H1 (cell line): ENCODE measurements at regions not wholly inside any gene's neighbourhood (a gene's known extent, or its start where the extent isn't known, plus 50 kb on each side); places are given as distances from the start of the nearest gene placed in this dataset.

Source experiments
- CTCF ChIA-PET: fragments of 300-600 bp; sonication (Branson Sonifier 250); formaldehyde crosslinking; loops from one replicate; lab custom pipeline; 2021; ENCODE audit not compliant: partially characterized antibody; lab: Charles Lee
- POLR2A ChIA-PET: fragments of 300-600 bp; sonication (Branson Sonifier 250); formaldehyde crosslinking; loops from one replicate; lab custom pipeline; 2021; ENCODE audit warnings: inconsistent platforms; ENCODE audit not compliant: partially characterized antibody; lab: Charles Lee
- DNase-seq, 2 experiments: peaks; one replicate each; pipeline versions ENCODE4 v3.0.0 to v3.0.0-alpha.2; 2010 to 2022; ENCODE audit warnings: low spot score in 2 of 2, low read depth in 1 of 2, mixed read lengths in 1 of 2
- FAIRE-seq: peaks from 2 replicates; lab custom pipeline; 2011; peaks lifted over from hg19 to GRCh38; lab: Jason Lieb, UNC
- H2AFZ ChIP-seq: 2 replicates; pipeline ENCODE4 v1.8.1; 2012; ENCODE audit warnings: low read length, inconsistent platforms
- H2AK5ac ChIP-seq: 2 replicates; pipeline ENCODE4 v1.6.1; 2013; ENCODE audit warnings: low read depth, low read length
- H2BK120ac ChIP-seq: replicated peaks from 2 replicates; pipeline ENCODE3; 2013; ENCODE audit warnings: low read depth, low read length, inconsistent platforms
- H2BK12ac ChIP-seq: 2 replicates; pipeline ENCODE4 v1.6.1; 2013; ENCODE audit warnings: low read depth, low read length
- H2BK15ac ChIP-seq: 2 replicates; pipeline ENCODE4 v1.6.1; 2013; ENCODE audit warnings: low read length
- H2BK20ac ChIP-seq: 2 replicates; pipeline ENCODE4 v1.6.1; 2013; ENCODE audit warnings: low read length
- H2BK5ac ChIP-seq: 2 replicates; pipeline ENCODE4 v1.6.1; 2013; ENCODE audit warnings: low read depth, low read length
- H3K14ac ChIP-seq: 2 replicates; pipeline ENCODE4 v1.6.1; 2013; ENCODE audit warnings: inconsistent platforms; ENCODE audit not compliant: insufficient read length
- H3K18ac ChIP-seq: 2 replicates; pipeline ENCODE4 v1.6.1; 2013; ENCODE audit warnings: low read length; ENCODE audit errors: extremely low read depth
- H3K23ac ChIP-seq: 2 replicates; pipeline ENCODE4 v1.6.1; 2013; ENCODE audit warnings: inconsistent platforms; ENCODE audit not compliant: insufficient read length
- H3K23me2 ChIP-seq: 2 replicates; pipeline ENCODE4 v1.6.1; 2013; ENCODE audit warnings: low read depth, low read length
- H3K27ac ChIP-seq: 2 replicates; pipeline ENCODE4 v1.6.1; 2011; ENCODE audit warnings: low read depth, low read length, inconsistent platforms
- H3K27me3 ChIP-seq, 4 experiments: replicated peaks in 1 of 4; 1 replicate in 1 of 4; 2 replicates in 3 of 4; pipeline versions ENCODE4 v1.6.1 to v1.8.1; 2011 to 2013; ENCODE audit warnings: low read length in 3 of 4, mild to moderate bottlenecking in 3 of 4, inconsistent platforms in 2 of 4, mixed read lengths in 2 of 4, moderate library complexity in 1 of 4; ENCODE audit not compliant: control insufficient read depth in 3 of 4, insufficient read depth in 3 of 4; ENCODE audit errors: extremely low read depth in 1 of 4
- H3K36me3 ChIP-seq, 4 experiments: 2 replicates each; pipeline versions ENCODE4 v1.6.1 to v1.8.1; 2011 to 2013; ENCODE audit warnings: mild to moderate bottlenecking in 4 of 4, low read length in 3 of 4, moderate library complexity in 2 of 4, control low read depth in 1 of 4, inconsistent platforms in 1 of 4; ENCODE audit not compliant: insufficient read depth in 4 of 4, control insufficient read depth in 2 of 4
- H3K4ac ChIP-seq: replicated peaks from 2 replicates; pipeline ENCODE3; 2013; ENCODE audit warnings: low read length, low read depth, mixed read lengths, inconsistent platforms; ENCODE audit not compliant: insufficient read length
- H3K4me1 ChIP-seq, 4 experiments: replicated peaks in 1 of 4; 1 replicate in 1 of 4; 2 replicates in 3 of 4; pipeline versions ENCODE4 v1.6.1 to v1.8.1; 2011 to 2013; ENCODE audit warnings: low read length in 3 of 4, inconsistent platforms in 2 of 4, mixed read lengths in 1 of 4; ENCODE audit not compliant: insufficient read depth in 4 of 4, control insufficient read depth in 3 of 4
- H3K4me2 ChIP-seq, 2 experiments: 2 replicates each; pipeline versions ENCODE4 v1.6.1 to v1.8.1; 2011 to 2013; ENCODE audit warnings: low read depth in 2 of 2, low read length in 2 of 2, control low read depth in 1 of 2, inconsistent platforms in 1 of 2, mild to moderate bottlenecking in 1 of 2; ENCODE audit not compliant: insufficient read depth in 1 of 2
- H3K4me3 ChIP-seq, 4 experiments: fragments of 200-600, 300-600 bp in 1 of 4; sonication (generic), shearing (Covaris generic), sonication (Bioruptor Twin) in 1 of 4; 2 replicates each; pipeline versions ENCODE4 v1.5.1 to v1.8.1; 2011 to 2016; ENCODE audit warnings: low read length in 4 of 4, low read depth in 3 of 4, control low read depth in 2 of 4, inconsistent platforms in 2 of 4, mild to moderate bottlenecking in 2 of 4, mixed read lengths in 1 of 4, moderate library complexity in 1 of 4; ENCODE audit not compliant: insufficient read depth in 2 of 4; ENCODE audit errors: extremely low read depth in 1 of 4
- H3K56ac ChIP-seq: replicated peaks from 2 replicates; pipeline ENCODE3; 2013; ENCODE audit warnings: low read depth, mild to moderate bottlenecking, mixed read lengths, low read length, inconsistent platforms; ENCODE audit not compliant: insufficient read length
- H3K79me1 ChIP-seq: 2 replicates; pipeline ENCODE4 v1.6.1; 2013; ENCODE audit warnings: low read depth, low read length, control low read depth
- H3K79me2 ChIP-seq, 2 experiments: 2 replicates each; pipeline versions ENCODE4 v1.6.1 to v1.8.1; 2012 to 2013; ENCODE audit warnings: low read length in 2 of 2, mild to moderate bottlenecking in 2 of 2, inconsistent platforms in 1 of 2; ENCODE audit not compliant: insufficient read depth in 2 of 2, control insufficient read depth in 1 of 2
- H3K9ac ChIP-seq, 4 experiments: replicated peaks in 1 of 4; 1 replicate in 1 of 4; 2 replicates in 3 of 4; pipeline versions ENCODE4 v1.6.1 to v1.8.1; 2011 to 2013; ENCODE audit warnings: low read depth in 3 of 4, low read length in 3 of 4, control low read depth in 2 of 4, mild to moderate bottlenecking in 2 of 4, moderate library complexity in 2 of 4, inconsistent platforms in 1 of 4; ENCODE audit errors: extremely low read depth in 1 of 4
- H3K9me3 ChIP-seq, 2 experiments: 2 replicates each; pipeline versions ENCODE4 v1.6.1 to v1.8.1; 2012 to 2013; ENCODE audit warnings: mild to moderate bottlenecking in 2 of 2, moderate library complexity in 2 of 2, control low read depth in 1 of 2, inconsistent platforms in 1 of 2, low read depth in 1 of 2, low read length in 1 of 2, mixed read lengths in 1 of 2; ENCODE audit not compliant: insufficient read depth in 2 of 2
- H4K20me1 ChIP-seq, 2 experiments: replicated peaks in 1 of 2; 2 replicates each; pipeline versions ENCODE3 to v1.8.1; 2011 to 2013; ENCODE audit warnings: inconsistent platforms in 2 of 2, low read length in 2 of 2, mild to moderate bottlenecking in 1 of 2; ENCODE audit not compliant: insufficient read depth in 2 of 2, control insufficient read depth in 1 of 2
- H4K5ac ChIP-seq: 2 replicates; pipeline ENCODE4 v1.6.1; 2013; ENCODE audit warnings: low read length, low read depth, mixed read lengths, inconsistent platforms; ENCODE audit not compliant: insufficient read length
- H4K8ac ChIP-seq: 2 replicates; pipeline ENCODE4 v1.8.0; 2013; ENCODE audit warnings: mild to moderate bottlenecking, moderate library complexity, low read length, inconsistent platforms; ENCODE audit not compliant: insufficient read depth; ENCODE audit errors: extremely low read depth
- H4K91ac ChIP-seq: replicated peaks from 2 replicates; pipeline ENCODE3; 2013; ENCODE audit warnings: low read length, mixed read lengths, inconsistent platforms; ENCODE audit not compliant: insufficient read length
- ASH2L ChIP-seq: fragments of 200-600, 300-600 bp; sonication (generic); IDR thresholded peaks from one replicate; pipeline ENCODE4 v1.7.1; 2017; ENCODE audit warnings: low read length
- CEBPB ChIP-seq: IDR thresholded peaks from 2 replicates; pipeline ENCODE4 v1.6.1; 2012; ENCODE audit warnings: low read depth, low read length
- CTBP2 ChIP-seq: IDR thresholded peaks from 2 replicates; pipeline ENCODE4 v1.7.0; 2011; ENCODE audit warnings: borderline replicate concordance, mild to moderate bottlenecking, moderate library complexity, mixed read lengths, low read length; ENCODE audit not compliant: insufficient read depth, insufficient read length
- EGR1 ChIP-seq: IDR thresholded peaks from 2 replicates; pipeline ENCODE4 v1.6.1; 2011; ENCODE audit warnings: low read depth, low read length, borderline replicate concordance
- FOSL1 ChIP-seq: IDR thresholded peaks from 2 replicates; pipeline ENCODE4 v1.6.1; 2011; ENCODE audit warnings: mild to moderate bottlenecking, low read depth, low read length, moderate library complexity; ENCODE audit not compliant: insufficient read depth
- HDAC2 ChIP-seq, 2 experiments: fragments of 300-600 bp in 1 of 2; sonication (generic) in 1 of 2; IDR thresholded peaks; 2 replicates each; pipeline ENCODE4 v1.6.1; 2011 to 2012; ENCODE audit warnings: low read depth in 2 of 2, low read length in 2 of 2, mild to moderate bottlenecking in 2 of 2, moderate library complexity in 2 of 2, borderline replicate concordance in 1 of 2, inconsistent platforms in 1 of 2
- KDM4A ChIP-seq: IDR thresholded peaks from one replicate; pipeline ENCODE4 v1.7.1; 2012; ENCODE audit warnings: low read depth, mild to moderate bottlenecking, moderate library complexity, low read length, inconsistent platforms; ENCODE audit not compliant: severe bottlenecking
- POLR2AphosphoS5 ChIP-seq: IDR thresholded peaks from 2 replicates; pipeline ENCODE4 v1.6.1; 2011; ENCODE audit warnings: low read depth, low read length
- RAD21 ChIP-seq, 2 experiments: IDR thresholded peaks in 1 of 2; conservative IDR thresholded peaks in 1 of 2; 2 replicates each; pipeline ENCODE4 v1.6.1; 2011; ENCODE audit warnings: low read depth in 2 of 2, low read length in 2 of 2, improper control_type of control experiment in 1 of 2, inconsistent platforms in 1 of 2, mild to moderate bottlenecking in 1 of 2, moderate library complexity in 1 of 2
- SAP30 ChIP-seq: fragments of 300-600 bp; sonication (generic); IDR thresholded peaks from 2 replicates; pipeline ENCODE4 v1.7.1; 2012; ENCODE audit warnings: low read length, moderate library complexity, mild to moderate bottlenecking, inconsistent platforms; ENCODE audit not compliant: insufficient read depth, insufficient replicate concordance
- SP1 ChIP-seq: IDR thresholded peaks from 2 replicates; pipeline ENCODE4 v1.6.1; 2011; ENCODE audit warnings: low read depth, low read length
- SUZ12 ChIP-seq: fragments of 200-600 bp; sonication (generic); IDR thresholded peaks from 2 replicates; pipeline ENCODE4 v1.6.1; 2012; ENCODE audit warnings: mild to moderate bottlenecking, inconsistent platforms, low read length, moderate library complexity, mixed read lengths
- TAF1 ChIP-seq: IDR thresholded peaks from 2 replicates; pipeline ENCODE4 v1.6.1; 2011; ENCODE audit warnings: mild to moderate bottlenecking, low read depth, low read length
- TEAD4 ChIP-seq: IDR thresholded peaks from 2 replicates; pipeline ENCODE4 v1.6.1; 2012; ENCODE audit warnings: low read depth, low read length, inconsistent platforms, mixed read lengths
- ZNF274 ChIP-seq: IDR thresholded peaks from 2 replicates; pipeline ENCODE4 v1.7.0; 2012; ENCODE audit warnings: low read length, borderline replicate concordance; ENCODE audit errors: extremely low read depth
- WGBS, 2 experiments: shearing (Covaris generic) in 1 of 2; methylation state at CpG; one replicate each; pipeline versions ENCODE4 v1.1.6 to v1.1.7; 2013 to 2015; ENCODE audit warnings: low lambda C conversion rate in 2 of 2, mixed read lengths in 2 of 2, inconsistent platforms in 1 of 2, low coverage in 1 of 2, missing lambda C conversion rate in 1 of 2; ENCODE audit not compliant: insufficient replicate concordance in 2 of 2, insufficient coverage in 1 of 2, insufficient read length in 1 of 2; ENCODE audit errors: extremely low coverage in 1 of 2, missing lambda C conversion rate in 1 of 2; 5-methylcytosine and 5-hydroxymethylcytosine counted together

- Histone ChIP-seq H2AFZ (no peak overlapping the region), H3K9me3 (no peaks in the 10 kb centered on the region), H3K79me1 (no peaks in the 10 kb centered on the region), H2BK5ac (no peak overlapping the region), H4K20me1 (no peaks in the 10 kb centered on the region), H3K56ac (no peak overlapping the region), H2BK12ac (no peak overlapping the region), H3K36me3 (no peaks in the 10 kb centered on the region; a peak in 1 of 8 replicates), H3K4me2 (no peak overlapping the region), H2BK120ac (no peak overlapping the region), H3K79me2 (no peaks in the 10 kb centered on the region), H3K18ac (no peak overlapping the region), H3K9ac (no peak overlapping the region), H4K91ac (no peak overlapping the region), H4K8ac (no peak overlapping the region), H3K27me3 (peaks cover 0 to 1% (median 0%) of the 10 kb centered on the region in 4 experiments; a peak in 1 of 7 replicates), H4K5ac (no peak overlapping the region), H3K23ac (no peak overlapping the region), H2BK15ac (no peak overlapping the region), H3K23me2 (no peaks in the 10 kb centered on the region), H2BK20ac (no peak overlapping the region), H2AK5ac (no peak overlapping the region), H3K4ac (no peak overlapping the region), H3K14ac (no peak overlapping the region), H3K4me3 (no peak overlapping the region), H3K27ac (no peak overlapping the region), H3K4me1 (no peaks in the 10 kb centered on the region)
- POLR2A ChIA-PET: no interaction called here
- DNase-seq: no peak
- WGBS, 2 experiments: 100% methylated on average over 1 of the region's 1 CpG; no CpG with 5 or more reads in 1 of the 2 experiments
- FAIRE-seq: no peak
- CTCF ChIA-PET: no interaction called here
- TF ChIP-seq RAD21 (IDR thresholded peaks at IDR 0.05 in 1 of 2, conservative IDR thresholded peaks at IDR 0.05 in 1 of 2; ENCODE audit: low read depth in 2 of 2, low read length in 2 of 2) (no peak), SAP30 (no peak), CEBPB (no peak), ASH2L (no peak), TEAD4 (no peak), FOSL1 (no peak), TAF1 (no peak), POLR2AphosphoS5 (no peak), CTBP2 (no peak), KDM4A (no peak), EGR1 (no peak), ZNF274 (no peak), HDAC2 (IDR thresholded peaks at IDR 0.05; ENCODE audit: borderline replicate concordance in 1 of 2, low read depth in 2 of 2, low read length in 2 of 2) (no peak), SP1 (no peak), SUZ12 (no peak)
These were observed 601.4 kb downstream of the C12orf50 start for GRCh38 chr12:87427770-87428169.
